Right lobe of liver (tissue), 6 donors: ENCODE measurements at regions not wholly inside any gene's neighbourhood (a gene's known extent, or its start where the extent isn't known, plus 50 kb on each side); places are given as distances from the start of the nearest gene placed in this dataset.

Source experiments
- ATAC-seq, 4 donors: fragments of 200-7000 bp; cut with Tn5 transposase; one replicate each; pipeline ENCODE4 v1.9.1; 2020; ENCODE audit warnings: mild to moderate bottlenecking in 4 of 4, moderate library complexity in 4 of 4
- DNase-seq, 3 donors: peaks; one replicate each; pipeline ENCODE4 v3.0.0-alpha.2; 2020
- H3K27ac ChIP-seq, 3 donors: fragments of 200-600 bp; one replicate each; pipeline ENCODE4 v1.8.0; 2022
- H3K27me3 ChIP-seq, 2 donors: fragments of 200-600 bp; one replicate each; pipeline ENCODE4 v1.8.0; 2022
- H3K36me3 ChIP-seq, 4 donors: fragments of 200-600 bp; sonication (generic) in 1 of 4; one replicate each; pipeline versions ENCODE4 v1.5.1 to v1.8.0; 2017 to 2022; ENCODE audit warnings: control low read depth in 1 of 4
- H3K4me1 ChIP-seq, 4 donors: fragments of 200-600 bp; sonication (generic) in 1 of 4; one replicate each; pipeline versions ENCODE4 v1.5.1 to v1.8.0; 2017 to 2022; ENCODE audit warnings: control low read depth in 1 of 4
- H3K4me3 ChIP-seq, 3 donors: fragments of 200-600 bp; one replicate each; pipeline ENCODE4 v1.8.0; 2022
- H3K9me3 ChIP-seq, 4 donors: fragments of 200-600 bp; sonication (generic) in 1 of 4; one replicate each; pipeline versions ENCODE4 v1.5.1 to v1.8.0; 2017 to 2022; ENCODE audit warnings: control low read depth in 1 of 4
- CTCF ChIP-seq, 4 donors: fragments of 200-600 bp in 3 of 4; fragments of 450-650 bp in 1 of 4; IDR thresholded peaks; one replicate each; pipeline versions ENCODE4 v1.5.1 to v1.8.0; 2016 to 2022; ENCODE audit warnings: antibody characterized with exemption in 4 of 4, mild to moderate bottlenecking in 2 of 4
- POLR2A ChIP-seq: fragments of 450-650 bp; IDR thresholded peaks from one replicate; pipeline ENCODE4 v1.6.1; 2017; ENCODE audit warnings: antibody characterized with exemption, mild to moderate bottlenecking
- WGBS: methylation state at CpG from one replicate; pipeline ENCODE4 v1.1.6; 2018; ENCODE audit warnings: low coverage, low lambda C conversion rate; ENCODE audit not compliant: insufficient coverage; ENCODE audit errors: missing lambda C conversion rate; 5-methylcytosine and 5-hydroxymethylcytosine counted together
- intact Hi-C, 2 donors: fragments of 100-400 bp; cut with DNase I; formaldehyde crosslinking; loops; one replicate each; pipeline versions ENCODE4 v1.11.2 to v1.14.1; 2022
- donor health status: DM: no; HTN: yes; CAD: no.
- donor health status: DM: no; HTN: no; CAD: no.
- donor health status: DM: no; HTN: no; CAD: no.
- donor health status: DM: no; HTN: yes; CAD: no.
- donor health status: DM: no; HTN: yes; CAD: no.

- Histone ChIP-seq H3K9me3 (no peaks in the 10 kb centered on the region), H3K4me1 (no peaks in the 10 kb centered on the region), H3K27me3 (no peaks in the 10 kb centered on the region), H3K36me3 (no peaks in the 10 kb centered on the region), H3K4me3 (no peak overlapping the region), H3K27ac (no peak overlapping the region)
- ATAC-seq (peak in 1 of 4 donors; percentile 16), DNase-seq (no peak)
- intact Hi-C loops, result no loop called here
- TF ChIP-seq CTCF (IDR thresholded peaks at IDR 0.05) (no peak), POLR2A (no peak)
- 34% methylated on average over 3 of the region's 3 CpGs for WGBS
Observed at GRCh38 chr12:67853204-67853603, 136.0 kb upstream of the IFNG-AS1 start.

- WGBS, result 8% methylated on average over 1 of the region's 1 CpG
- Histone ChIP-seq H3K27me3 (no peaks in the 10 kb centered on the region), H3K27ac (no peak overlapping the region), H3K4me1 (no peaks in the 10 kb centered on the region), H3K9me3 (no peaks in the 10 kb centered on the region), H3K4me3 (no peak overlapping the region), H3K36me3 (no peaks in the 10 kb centered on the region)
- TF ChIP-seq POLR2A, result no peak
- intact Hi-C loops, result no loop called here
- ATAC-seq (no peak), DNase-seq (no peak)
Observed at GRCh38 chr12:67854351-67854750, 134.9 kb upstream of the IFNG-AS1 start.

GRCh38 chr12:67855103-67855502 lies 134.1 kb upstream of the IFNG-AS1 start:
- H3K4me1 ChIP-seq, result no peaks in the 10 kb centered on the region
- ATAC-seq, result no peak
- H3K27ac ChIP-seq, result no peak overlapping the region
- no peaks in the 10 kb centered on the region for H3K27me3 ChIP-seq
- H3K4me3 ChIP-seq, result no peak overlapping the region
- DNase-seq, result no peak
- intact Hi-C loops, result no loop called here
- no peaks in the 10 kb centered on the region for H3K36me3 ChIP-seq
- no peaks in the 10 kb centered on the region for H3K9me3 ChIP-seq
- TF ChIP-seq CTCF (IDR thresholded peaks at IDR 0.05) (no peak), POLR2A (no peak)

GRCh38 chr12:67871231-67871630 lies 118.0 kb upstream of the IFNG-AS1 start:
- no peak for TF ChIP-seq CTCF (IDR thresholded peaks at IDR 0.05)
- TF ChIP-seq POLR2A, result no peak
- Histone ChIP-seq H3K27ac (no peak overlapping the region), H3K27me3 (no peaks in the 10 kb centered on the region), H3K4me1 (no peaks in the 10 kb centered on the region), H3K36me3 (no peaks in the 10 kb centered on the region), H3K9me3 (no peaks in the 10 kb centered on the region), H3K4me3 (no peak overlapping the region)
- intact Hi-C loops, result no loop called here
- ATAC-seq, result no peak
- 56% methylated on average over 4 of the region's 4 CpGs for WGBS
- no peak for DNase-seq

- Histone ChIP-seq H3K36me3 (no peaks in the 10 kb centered on the region), H3K4me3 (no peak overlapping the region), H3K27me3 (no peaks in the 10 kb centered on the region), H3K9me3 (no peaks in the 10 kb centered on the region), H3K27ac (no peak overlapping the region), H3K4me1 (no peaks in the 10 kb centered on the region)
- intact Hi-C loops, result no loop called here
- TF ChIP-seq CTCF (IDR thresholded peaks at IDR 0.05), result no peak
- TF ChIP-seq POLR2A, result no peak
- 20% methylated on average over 1 of the region's 1 CpG for WGBS
- ATAC-seq (no peak), DNase-seq (no peak)
Observed at GRCh38 chr12:67873355-67873754, 115.9 kb upstream of the IFNG-AS1 start.
